Smooth muscle cell (in vitro differentiated cells): ENCODE measurements at regions not wholly inside any gene's neighbourhood (a gene's known extent, or its start where the extent isn't known, plus 50 kb on each side); places are given as distances from the start of the nearest gene placed in this dataset.

Experiments used
- DNase-seq: peaks from one replicate; lab custom pipeline; 2025; ENCODE audit not compliant: unreplicated experiment; lab: John Stamatoyannopoulos, UW
- H2AFZ ChIP-seq: fragments of 200-600 bp; sonication (generic); 2 replicates; pipeline ENCODE4 v1.6.0; 2016; ENCODE audit warnings: antibody characterized with exemption, low read depth, mild to moderate bottlenecking
- H3F3A ChIP-seq: fragments of 200-600 bp; sonication (generic); 2 replicates; pipeline ENCODE4 v1.6.0; 2017; ENCODE audit warnings: antibody characterized with exemption, low read depth
- H3K27ac ChIP-seq: fragments of 200-600 bp; sonication (generic); 2 replicates; pipeline ENCODE4 v1.5.1; 2016; ENCODE audit warnings: low read depth, mild to moderate bottlenecking
- H3K27me3 ChIP-seq: fragments of 200-600 bp; sonication (generic); 2 replicates; pipeline ENCODE4 v1.6.1; 2016; ENCODE audit warnings: low read depth, mild to moderate bottlenecking
- H3K36me3 ChIP-seq: fragments of 200-600 bp; sonication (generic); 2 replicates; pipeline ENCODE4 v1.5.1; 2016; ENCODE audit warnings: low read depth
- H3K4me1 ChIP-seq: fragments of 200-600 bp; sonication (generic); 2 replicates; pipeline ENCODE4 v1.5.1; 2016; ENCODE audit warnings: low read depth
- H3K4me2 ChIP-seq: fragments of 200-600 bp; sonication (generic); 2 replicates; pipeline ENCODE4 v1.6.0; 2016; ENCODE audit warnings: mild to moderate bottlenecking
- H3K4me3 ChIP-seq: fragments of 200-600 bp; sonication (generic); 2 replicates; pipeline ENCODE4 v1.5.1; 2016; ENCODE audit warnings: mild to moderate bottlenecking
- H3K79me2 ChIP-seq: fragments of 200-600 bp; sonication (generic); 2 replicates; pipeline ENCODE4 v1.6.0; 2016; ENCODE audit warnings: low read depth, mild to moderate bottlenecking
- H3K9ac ChIP-seq: fragments of 200-600 bp; sonication (generic); 2 replicates; pipeline ENCODE4 v1.6.0; 2016; ENCODE audit warnings: low read depth
- H3K9me3 ChIP-seq: fragments of 200-600 bp; sonication (generic); replicated peaks from 2 replicates; pipeline ENCODE4 v1.5.1; 2016; ENCODE audit warnings: low read depth
- H4K20me1 ChIP-seq: fragments of 200-600 bp; sonication (generic); 2 replicates; pipeline ENCODE4 v1.6.0; 2016; ENCODE audit warnings: low read depth
- WGBS: methylation state at CpG from one replicate; pipeline ENCODE4 v1.1.7; 2016; ENCODE audit warnings: low lambda C conversion rate; 5-methylcytosine and 5-hydroxymethylcytosine counted together
- TF ChIP-seq, protein P1 (sequence below): fragments of 200-600 bp; sonication (generic); IDR thresholded peaks from 2 replicates; pipeline ENCODE4 v1.5.1; 2017; ENCODE audit warnings: borderline replicate concordance, mild to moderate bottlenecking, antibody characterized with exemption; ENCODE audit not compliant: insufficient read depth, poor library complexity, severe bottlenecking

DNA sequence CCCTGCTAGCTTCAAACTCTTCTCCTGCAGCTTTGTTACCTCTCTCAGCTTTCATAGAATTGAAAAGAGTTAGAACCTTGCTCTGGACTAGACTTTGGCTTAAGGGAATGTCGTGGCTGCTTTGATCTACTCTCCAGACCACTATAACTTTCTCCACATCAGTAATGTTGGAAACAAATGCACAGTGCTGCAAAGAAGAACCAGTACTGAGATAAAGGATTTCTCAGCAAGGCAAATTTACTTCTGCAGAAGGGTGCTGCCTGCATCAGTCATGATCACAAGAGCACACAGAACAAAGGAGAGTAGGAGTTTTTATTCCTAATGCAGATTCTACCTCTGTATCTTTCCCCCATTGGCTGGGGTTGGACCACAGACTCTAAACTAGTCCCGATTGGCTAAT, 621.6 kb upstream of the CHRM3 start:
- H3K4me1 ChIP-seq, result no peaks in the 10 kb centered on the region
- no peak overlapping the region for H3K9ac ChIP-seq
- H3K36me3 ChIP-seq, result no peaks in the 10 kb centered on the region
- no peaks in the 10 kb centered on the region for H3K79me2 ChIP-seq
- DNase-seq, result no peak
- no peaks in the 10 kb centered on the region for H3F3A ChIP-seq
- H3K9me3 ChIP-seq, result no peaks in the 10 kb centered on the region
- H3K4me2 ChIP-seq, result no peak overlapping the region
- H4K20me1 ChIP-seq, result no peaks in the 10 kb centered on the region
- 46% methylated on average over 2 of the region's 2 CpGs for WGBS
- H2AFZ ChIP-seq, result no peak overlapping the region
- TF ChIP-seq, protein P1, sequence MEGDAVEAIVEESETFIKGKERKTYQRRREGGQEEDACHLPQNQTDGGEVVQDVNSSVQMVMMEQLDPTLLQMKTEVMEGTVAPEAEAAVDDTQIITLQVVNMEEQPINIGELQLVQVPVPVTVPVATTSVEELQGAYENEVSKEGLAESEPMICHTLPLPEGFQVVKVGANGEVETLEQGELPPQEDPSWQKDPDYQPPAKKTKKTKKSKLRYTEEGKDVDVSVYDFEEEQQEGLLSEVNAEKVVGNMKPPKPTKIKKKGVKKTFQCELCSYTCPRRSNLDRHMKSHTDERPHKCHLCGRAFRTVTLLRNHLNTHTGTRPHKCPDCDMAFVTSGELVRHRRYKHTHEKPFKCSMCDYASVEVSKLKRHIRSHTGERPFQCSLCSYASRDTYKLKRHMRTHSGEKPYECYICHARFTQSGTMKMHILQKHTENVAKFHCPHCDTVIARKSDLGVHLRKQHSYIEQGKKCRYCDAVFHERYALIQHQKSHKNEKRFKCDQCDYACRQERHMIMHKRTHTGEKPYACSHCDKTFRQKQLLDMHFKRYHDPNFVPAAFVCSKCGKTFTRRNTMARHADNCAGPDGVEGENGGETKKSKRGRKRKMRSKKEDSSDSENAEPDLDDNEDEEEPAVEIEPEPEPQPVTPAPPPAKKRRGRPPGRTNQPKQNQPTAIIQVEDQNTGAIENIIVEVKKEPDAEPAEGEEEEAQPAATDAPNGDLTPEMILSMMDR, result no peak
- no peak overlapping the region for H3K4me3 ChIP-seq
- H3K27me3 ChIP-seq, result no peaks in the 10 kb centered on the region
- H3K27ac ChIP-seq, result no peak overlapping the region

DNA sequence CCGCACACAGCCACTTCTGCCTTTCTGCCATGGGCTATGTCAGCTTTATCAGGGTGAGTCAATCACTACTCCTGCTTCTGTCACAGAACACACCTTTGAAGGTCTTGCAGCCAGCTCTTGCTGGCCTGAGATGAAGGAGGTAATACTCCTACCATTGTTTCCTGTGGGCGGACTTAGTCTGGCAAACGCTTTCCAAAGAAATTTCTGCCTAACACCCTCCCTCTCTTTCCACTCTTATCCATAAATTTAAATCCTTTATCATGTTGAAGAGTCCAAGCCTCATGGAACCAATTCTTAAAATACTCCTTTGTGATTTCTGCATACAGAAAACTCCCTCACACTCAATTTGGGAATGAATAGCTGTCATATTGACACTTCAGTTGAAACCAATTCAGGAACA, 633.1 kb upstream of the CHRM3 start:
- H4K20me1 ChIP-seq, result no peaks in the 10 kb centered on the region
- H3K27me3 ChIP-seq, result no peaks in the 10 kb centered on the region
- H3K9ac ChIP-seq, result no peak overlapping the region
- H3K27ac ChIP-seq, result no peak overlapping the region
- DNase-seq, result no peak
- 75% methylated on average over 3 of the region's 3 CpGs for WGBS
- H3K4me1 ChIP-seq, result no peaks in the 10 kb centered on the region
- no peaks in the 10 kb centered on the region for H3K9me3 ChIP-seq
- no peak overlapping the region for H2AFZ ChIP-seq
- TF ChIP-seq, protein P1, result no peak
- no peaks in the 10 kb centered on the region for H3F3A ChIP-seq
- no peaks in the 10 kb centered on the region for H3K79me2 ChIP-seq
- no peaks in the 10 kb centered on the region for H3K36me3 ChIP-seq
- H3K4me3 ChIP-seq, result no peak overlapping the region
- no peak overlapping the region for H3K4me2 ChIP-seq

DNA sequence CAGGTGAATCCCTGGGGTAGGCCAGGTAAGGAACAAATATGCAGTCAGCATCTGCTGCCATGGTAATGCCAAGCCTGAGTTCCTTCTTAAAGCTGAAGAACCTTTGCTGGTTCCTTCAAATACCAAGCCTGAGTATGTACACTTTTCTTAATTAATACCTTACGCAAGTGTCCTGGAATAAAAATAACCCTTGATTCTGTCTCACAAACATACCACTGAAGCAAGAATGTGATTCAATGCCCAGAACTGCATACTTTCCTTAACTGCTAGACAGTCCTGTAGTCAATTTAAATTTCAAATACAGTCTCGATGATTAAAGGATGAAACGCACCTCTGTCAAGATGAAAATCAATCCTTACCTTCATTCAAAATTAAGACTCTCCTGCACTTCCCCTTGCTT, 634.0 kb upstream of the CHRM3 start:
- no peak for DNase-seq
- WGBS, result 89% methylated on average over 3 of the region's 3 CpGs

DNA sequence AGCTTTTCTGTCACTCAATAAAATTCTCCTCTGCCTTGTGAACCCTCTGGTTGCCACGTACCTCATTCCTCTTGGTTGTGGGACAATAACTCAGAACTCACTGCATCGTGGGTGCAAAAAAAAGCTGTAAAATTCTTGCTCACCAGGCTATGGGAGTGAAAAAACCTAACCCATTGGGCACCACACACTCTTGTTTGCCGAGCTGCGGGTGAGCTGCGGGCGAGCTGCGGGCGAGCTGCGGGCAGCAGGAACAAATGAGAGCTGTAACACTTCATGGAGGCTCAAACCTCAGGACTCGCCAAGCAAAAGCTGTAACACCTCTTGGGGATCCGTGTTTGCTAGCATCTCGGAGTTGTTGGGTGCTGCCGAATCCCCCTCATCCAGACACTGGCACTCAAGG, 641.3 kb upstream of the CHRM3 start:
- TF ChIP-seq, protein P1, result no peak
- H4K20me1 ChIP-seq, result no peaks in the 10 kb centered on the region
- H3K27me3 ChIP-seq, result no peaks in the 10 kb centered on the region
- H3F3A ChIP-seq, result no peaks in the 10 kb centered on the region
- H3K36me3 ChIP-seq, result no peaks in the 10 kb centered on the region
- no peak overlapping the region for H3K4me3 ChIP-seq
- WGBS, result 86% methylated on average over 13 of the region's 13 CpGs
- no peak for DNase-seq
- H3K27ac ChIP-seq, result no peak overlapping the region
- no peaks in the 10 kb centered on the region for H3K9me3 ChIP-seq
- H3K9ac ChIP-seq, result no peak overlapping the region
- H3K4me1 ChIP-seq, result no peaks in the 10 kb centered on the region
- H3K4me2 ChIP-seq, result no peak overlapping the region
- H2AFZ ChIP-seq, result no peak overlapping the region
- no peaks in the 10 kb centered on the region for H3K79me2 ChIP-seq

More for the DNA sequence above, 634.0 kb upstream of the CHRM3 start:
- TF ChIP-seq, protein P1, result no peak
- Histone ChIP-seq H3K9ac (no peak overlapping the region), H3F3A (no peaks in the 10 kb centered on the region), H3K36me3 (no peaks in the 10 kb centered on the region), H3K27ac (no peak overlapping the region), H3K9me3 (no peaks in the 10 kb centered on the region), H3K4me3 (no peak overlapping the region), H3K27me3 (no peaks in the 10 kb centered on the region), H3K4me2 (no peak overlapping the region), H3K79me2 (no peaks in the 10 kb centered on the region), H2AFZ (no peak overlapping the region), H3K4me1 (no peaks in the 10 kb centered on the region), H4K20me1 (no peaks in the 10 kb centered on the region)
